Heart left ventricle (tissue), 16 donors: ENCODE measurements at regions not wholly inside any gene's neighbourhood (a gene's known extent, or its start where the extent isn't known, plus 50 kb on each side); places are given as distances from the start of the nearest gene placed in this dataset.
A peak's percentile ranks its signal among the peaks of the same experiment; 100 is the strongest.

Experiments used
- ATAC-seq, 4 donors: fragments of 200-7000 bp; cut with Tn5 transposase; one replicate each; pipeline ENCODE4 v1.9.1; 2020 to 2022; ENCODE audit warnings: moderate library complexity in 4 of 4, mild to moderate bottlenecking in 3 of 4, moderate number of reproducible peaks in 1 of 4
- DNase-seq, 5 donors: peaks; one replicate each; pipeline ENCODE4 v3.0.0-alpha.2; 2020
- H3K27ac ChIP-seq, 12 donors: fragments of 200-600 bp; sonication (generic) in 4 of 12; one replicate each; pipeline versions ENCODE4 v1.5.0 to v1.8.0; 2016 to 2022; ENCODE audit warnings: mild to moderate bottlenecking in 2 of 12
- H3K27me3 ChIP-seq, 9 donors: fragments of 200-600 bp; sonication (generic) in 2 of 9; one replicate each; pipeline versions ENCODE4 v1.5.1 to v1.8.0; 2016 to 2022; ENCODE audit warnings: mild to moderate bottlenecking in 3 of 9
- H3K36me3 ChIP-seq, 9 donors: fragments of 200-600 bp; sonication (generic) in 2 of 9; one replicate each; pipeline versions ENCODE4 v1.5.0 to v1.8.0; 2018 to 2022; ENCODE audit warnings: mild to moderate bottlenecking in 2 of 9
- H3K4me1 ChIP-seq, 12 donors: fragments of 200-600 bp; sonication (generic) in 4 of 12; one replicate each; pipeline versions ENCODE4 v1.5.0 to v1.8.0; 2016 to 2022; ENCODE audit warnings: mild to moderate bottlenecking in 3 of 12
- H3K4me3 ChIP-seq, 12 donors: fragments of 200-600 bp; sonication (generic) in 4 of 12; one replicate each; pipeline versions ENCODE4 v1.5.0 to v1.8.0; 2017 to 2022; ENCODE audit warnings: mild to moderate bottlenecking in 9 of 12, moderate library complexity in 4 of 12
- H3K9me3 ChIP-seq, 12 donors: fragments of 200-600 bp; sonication (generic) in 4 of 12; one replicate each; pipeline versions ENCODE4 v1.5.0 to v1.8.0; 2016 to 2022; ENCODE audit warnings: mild to moderate bottlenecking in 1 of 12
- POLR2A ChIP-seq, 2 donors: fragments of 450-650 bp; IDR thresholded peaks; one replicate each; pipeline ENCODE4 v1.6.1; 2017; ENCODE audit warnings: antibody characterized with exemption in 2 of 2, mild to moderate bottlenecking in 2 of 2, moderate library complexity in 2 of 2
- WGBS, 4 donors: extraction: QIAGEN DNeasy Blood & Tissue Kit in 2 of 4; methylation state at CpG; one replicate each; pipeline versions ENCODE4 v1.1.5 to v1.1.7; 2013 to 2018; 5-methylcytosine and 5-hydroxymethylcytosine counted together
- intact Hi-C, 10 donors: fragments of 100-400 bp; cut with DNase I; formaldehyde crosslinking; loops; one replicate each; pipeline versions ENCODE4 v1.11.1 to v1.14.2; 2022
- TF ChIP-seq, protein P1 (sequence below), 12 donors: fragments of 200-600 bp; sonication (generic) in 4 of 12; IDR thresholded peaks; one replicate each; pipeline versions ENCODE4 v1.5.0 to v1.8.0; 2018 to 2022; ENCODE audit warnings: antibody characterized with exemption in 12 of 12, mild to moderate bottlenecking in 5 of 12
- donor health status: ischemic (EF 13 %, LVEDD 7.1; RV severe dilation, severe dysfunction).
- donor health status: healthy with polysubstance abuse.
- donor health status: DM: no; HTN: yes; CAD: no.
- donor health status: DM: no; HTN: no; CAD: no.
- donor health status: ischemic (EF 25% LVEDD 6.9; RV normal size, moderate dysfunction).
- donor health status: ischemic (EF 25% LVEDD 5.7; RV mildly dilated, moderate dysfunction).
- donor health status: healthy.
- donor health status: DM: yes; HTN: yes; CAD: no.
- donor health status: ischemic (EF 35%, LVEDD 5.7; RV mildly dilated, moderate dysfunction).
- donor health status: nonischemic (EF 11% LVEDD 7.7; RV severe dilation, severe dysfunction).
- donor health status: DM: yes; HTN: yes; CAD: no.
- donor health status: PGD.
- donor health status: ischemic (EF 29% LVEDD 5.4; RV normal size, mild dysfunction).
- donor health status: nonischemic (EF 23%, LVEDD 6.1; RV moderate dilation, normal function).

DNA sequence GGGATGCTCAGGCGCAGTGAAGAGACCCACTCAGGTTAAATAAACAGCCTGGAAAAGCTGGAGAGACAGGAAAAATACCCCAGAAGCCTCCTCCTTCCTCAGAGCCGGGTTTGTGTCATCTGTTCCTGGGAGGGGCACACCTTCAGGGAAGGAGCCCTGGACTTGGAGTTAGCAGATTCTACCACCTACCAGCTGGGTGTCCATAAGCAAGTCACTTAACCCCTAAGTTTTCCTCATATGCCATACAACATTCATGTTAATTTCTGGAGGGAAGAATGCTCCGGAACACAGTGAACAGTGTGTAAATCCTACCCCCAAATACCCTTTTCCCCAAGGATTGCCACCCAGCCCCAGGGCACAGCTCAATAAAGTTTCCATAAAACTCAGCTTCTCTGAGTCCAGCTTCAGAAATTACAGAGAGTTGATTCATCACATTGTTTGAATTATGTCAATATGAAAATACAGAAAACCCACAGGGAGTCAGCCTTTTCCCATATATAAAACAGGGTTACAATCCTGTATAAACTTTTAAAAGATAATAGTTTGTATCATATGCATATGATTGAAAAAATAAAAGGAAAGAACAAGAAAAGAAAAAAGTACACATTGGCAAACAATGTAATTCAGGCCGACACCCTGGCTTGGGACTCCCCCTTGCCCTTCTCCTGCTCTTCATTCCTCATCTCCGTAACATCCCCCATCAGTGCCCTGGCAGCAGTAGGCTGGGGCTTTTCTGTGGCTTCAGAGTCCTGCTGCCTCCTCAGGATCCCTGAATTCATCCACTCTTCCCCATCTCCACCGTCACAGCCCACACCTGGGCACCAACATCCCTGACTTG, 291.8 kb upstream of the USP24 start:
- Histone ChIP-seq H3K9me3 (no peaks in the 10 kb centered on the region), H3K27me3 (peaks cover 0 to 5% (median 0%) of the 10 kb centered on the region in 9 donors), H3K36me3 (no peaks in the 10 kb centered on the region), H3K27ac (no peak overlapping the region), H3K4me1 (peaks cover 0 to 15% (median 0%) of the 10 kb centered on the region in 12 donors), H3K4me3 (no peak overlapping the region)
- no peak for ATAC-seq
- no peak for DNase-seq
- intact Hi-C loops = no loop called here
- no peak for TF ChIP-seq POLR2A (IDR thresholded peaks at IDR 0.05)
- TF ChIP-seq, protein P1, sequence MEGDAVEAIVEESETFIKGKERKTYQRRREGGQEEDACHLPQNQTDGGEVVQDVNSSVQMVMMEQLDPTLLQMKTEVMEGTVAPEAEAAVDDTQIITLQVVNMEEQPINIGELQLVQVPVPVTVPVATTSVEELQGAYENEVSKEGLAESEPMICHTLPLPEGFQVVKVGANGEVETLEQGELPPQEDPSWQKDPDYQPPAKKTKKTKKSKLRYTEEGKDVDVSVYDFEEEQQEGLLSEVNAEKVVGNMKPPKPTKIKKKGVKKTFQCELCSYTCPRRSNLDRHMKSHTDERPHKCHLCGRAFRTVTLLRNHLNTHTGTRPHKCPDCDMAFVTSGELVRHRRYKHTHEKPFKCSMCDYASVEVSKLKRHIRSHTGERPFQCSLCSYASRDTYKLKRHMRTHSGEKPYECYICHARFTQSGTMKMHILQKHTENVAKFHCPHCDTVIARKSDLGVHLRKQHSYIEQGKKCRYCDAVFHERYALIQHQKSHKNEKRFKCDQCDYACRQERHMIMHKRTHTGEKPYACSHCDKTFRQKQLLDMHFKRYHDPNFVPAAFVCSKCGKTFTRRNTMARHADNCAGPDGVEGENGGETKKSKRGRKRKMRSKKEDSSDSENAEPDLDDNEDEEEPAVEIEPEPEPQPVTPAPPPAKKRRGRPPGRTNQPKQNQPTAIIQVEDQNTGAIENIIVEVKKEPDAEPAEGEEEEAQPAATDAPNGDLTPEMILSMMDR (IDR thresholded peaks at IDR 0.05) = no peak
- 78 to 85% (median 83%) methylated on average over 6 of the region's 6 CpGs for WGBS, 4 donors

DNA sequence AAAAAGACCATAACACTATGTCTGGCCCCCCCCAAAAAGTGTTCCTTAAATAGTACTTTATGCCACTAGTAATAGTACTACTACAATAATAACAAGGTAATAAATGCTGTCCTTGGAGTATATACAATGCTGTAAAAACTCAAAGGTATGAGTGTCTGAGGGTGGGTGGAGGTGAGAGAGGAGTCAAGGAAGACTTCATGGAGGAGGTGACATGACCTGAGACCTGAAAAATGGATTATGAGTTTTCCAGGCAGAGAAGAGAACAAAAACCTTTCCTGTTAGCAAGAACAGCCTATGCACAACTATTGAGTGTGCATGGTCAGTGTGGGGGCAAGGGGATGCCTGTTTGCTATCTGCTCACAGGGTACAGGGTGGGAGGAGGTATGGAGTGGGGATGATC, 290.2 kb upstream of the USP24 start:
- no peak overlapping the region for H3K27ac ChIP-seq
- TF ChIP-seq, protein P1 (IDR thresholded peaks at IDR 0.05) = no peak
- TF ChIP-seq POLR2A (IDR thresholded peaks at IDR 0.05) = no peak
- no peaks in the 10 kb centered on the region for H3K9me3 ChIP-seq
- peaks cover 0 to 15% (median 0%) of the 10 kb centered on the region in 12 donors for H3K4me1 ChIP-seq
- no peak overlapping the region for H3K4me3 ChIP-seq
- DNase-seq (no peak), ATAC-seq (no peak)
- H3K27me3 ChIP-seq = peaks cover 0 to 5% (median 0%) of the 10 kb centered on the region in 9 donors
- intact Hi-C loops = no loop called here
- no peaks in the 10 kb centered on the region for H3K36me3 ChIP-seq

DNA sequence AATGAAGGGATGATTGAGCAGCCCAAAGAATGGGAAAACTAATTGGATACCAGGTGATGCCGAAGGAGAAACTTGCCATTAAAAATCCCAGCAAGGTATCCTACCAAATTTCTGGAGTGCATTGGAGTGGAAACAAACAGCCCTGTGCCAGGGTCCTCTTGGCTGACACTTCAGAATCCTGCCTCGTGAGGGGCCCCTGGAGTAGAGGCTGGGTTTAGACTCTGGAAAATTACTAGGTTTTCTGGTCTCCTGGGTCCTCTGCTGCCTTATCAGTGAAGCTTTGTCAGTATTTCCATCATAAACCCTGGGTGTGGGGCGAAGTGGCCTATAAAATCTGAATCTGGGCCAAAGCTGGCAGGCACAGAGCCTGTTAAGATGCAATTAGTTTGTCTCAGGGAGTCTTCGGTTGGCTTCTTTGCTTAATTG, 289.2 kb upstream of the USP24 start:
- peak overlapping the region in 1 of 12 donors; percentile 19 for H3K27ac ChIP-seq
- TF ChIP-seq POLR2A (IDR thresholded peaks at IDR 0.05) = no peak
- TF ChIP-seq, protein P1 (IDR thresholded peaks at IDR 0.05) = no peak
- peaks cover 0 to 8% (median 0%) of the 10 kb centered on the region in 9 donors for H3K27me3 ChIP-seq
- H3K9me3 ChIP-seq = no peaks in the 10 kb centered on the region
- DNase-seq (no peak), ATAC-seq (no peak)
- intact Hi-C loops = no loop called here
- peaks cover 0 to 15% (median 0%) of the 10 kb centered on the region in 12 donors for H3K4me1 ChIP-seq
- WGBS, 4 donors = 78 to 89% (median 81%) methylated on average over 4 of the region's 4 CpGs
- H3K36me3 ChIP-seq = no peaks in the 10 kb centered on the region
- no peak overlapping the region for H3K4me3 ChIP-seq

DNA sequence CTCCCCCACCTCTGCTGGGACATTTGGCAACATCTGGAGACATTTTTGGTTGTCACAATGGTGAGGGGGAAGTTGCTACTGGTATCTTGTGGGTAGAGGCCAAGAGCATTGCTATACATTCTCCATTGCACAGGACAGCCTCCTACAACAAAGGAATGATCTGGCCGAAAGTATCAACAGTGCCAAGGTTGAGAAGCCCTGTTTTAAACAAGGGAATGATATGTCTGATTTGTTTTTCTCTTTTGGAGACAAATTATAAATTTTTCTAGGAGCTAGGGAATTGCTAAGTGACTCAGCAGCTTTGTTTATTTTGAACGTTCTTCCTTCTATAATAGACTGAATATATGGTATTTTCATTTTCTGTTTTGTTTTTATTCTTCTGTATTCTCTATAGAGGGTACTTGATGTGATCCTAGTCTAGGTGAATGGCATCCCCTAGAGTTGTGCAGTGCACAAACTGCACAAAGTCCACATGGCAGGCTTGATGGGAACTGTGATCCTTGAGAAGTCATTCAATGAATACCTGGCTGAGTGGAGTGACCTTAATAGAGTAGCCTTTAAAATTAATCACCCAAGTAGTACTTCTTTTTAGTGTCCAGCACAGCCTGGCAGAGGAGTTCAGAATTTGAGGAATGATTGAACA, 288.6 kb upstream of the USP24 start:
- Histone ChIP-seq H3K9me3 (no peaks in the 10 kb centered on the region), H3K27ac (no peak overlapping the region), H3K27me3 (peaks cover 0 to 8% (median 0%) of the 10 kb centered on the region in 9 donors), H3K4me3 (no peak overlapping the region), H3K4me1 (peaks cover 0 to 15% (median 0%) of the 10 kb centered on the region in 12 donors), H3K36me3 (no peaks in the 10 kb centered on the region)
- no peak for TF ChIP-seq POLR2A (IDR thresholded peaks at IDR 0.05)
- TF ChIP-seq, protein P1 (IDR thresholded peaks at IDR 0.05) = no peak
- 47 to 85% (median 65%) methylated on average over 2 of the region's 2 CpGs for WGBS, 4 donors
- DNase-seq (no peak), ATAC-seq (no peak)
- intact Hi-C loops = no loop called here
